NB4 (cell line): ENCODE measurements at regions not wholly inside any gene's neighbourhood (a gene's known extent, or its start where the extent isn't known, plus 50 kb on each side); places are given as distances from the start of the nearest gene placed in this dataset.

Experiments
- POLR2A ChIP-seq: IDR thresholded peaks from 2 replicates; pipeline ENCODE4 v1.6.1; 2011; ENCODE audit warnings: mild to moderate bottlenecking; ENCODE audit not compliant: insufficient read length; ENCODE audit errors: extremely low read depth
- TF ChIP-seq, protein P1 (sequence below): IDR thresholded peaks from one replicate; pipeline ENCODE4 v1.5.1; 2012; ENCODE audit warnings: low read depth, low read length
- TF ChIP-seq, protein P2 (sequence below): IDR thresholded peaks from 2 replicates; pipeline ENCODE4 v1.6.1; 2011; ENCODE audit warnings: low read depth, low read length

DNA sequence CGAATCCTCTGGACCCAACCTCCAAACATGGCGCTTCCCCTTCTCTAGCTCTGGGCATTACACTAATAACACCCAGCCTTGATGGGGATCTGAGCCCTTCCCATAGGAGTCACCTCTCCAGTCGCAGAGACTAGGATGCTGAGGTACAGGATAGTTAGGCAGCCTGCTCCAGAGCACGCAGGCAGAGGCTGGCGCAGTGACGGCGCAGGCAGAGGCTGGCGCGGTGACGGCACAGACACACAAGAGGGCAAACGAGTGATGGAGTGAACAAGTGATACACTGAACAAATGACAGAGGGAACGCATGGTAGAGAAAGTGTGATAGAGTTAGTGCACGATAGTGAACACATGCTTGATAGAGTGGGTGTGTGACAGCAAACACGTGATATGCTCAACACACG is 518.5 kb downstream of the EIPR1 start:
- TF ChIP-seq, protein P1, sequence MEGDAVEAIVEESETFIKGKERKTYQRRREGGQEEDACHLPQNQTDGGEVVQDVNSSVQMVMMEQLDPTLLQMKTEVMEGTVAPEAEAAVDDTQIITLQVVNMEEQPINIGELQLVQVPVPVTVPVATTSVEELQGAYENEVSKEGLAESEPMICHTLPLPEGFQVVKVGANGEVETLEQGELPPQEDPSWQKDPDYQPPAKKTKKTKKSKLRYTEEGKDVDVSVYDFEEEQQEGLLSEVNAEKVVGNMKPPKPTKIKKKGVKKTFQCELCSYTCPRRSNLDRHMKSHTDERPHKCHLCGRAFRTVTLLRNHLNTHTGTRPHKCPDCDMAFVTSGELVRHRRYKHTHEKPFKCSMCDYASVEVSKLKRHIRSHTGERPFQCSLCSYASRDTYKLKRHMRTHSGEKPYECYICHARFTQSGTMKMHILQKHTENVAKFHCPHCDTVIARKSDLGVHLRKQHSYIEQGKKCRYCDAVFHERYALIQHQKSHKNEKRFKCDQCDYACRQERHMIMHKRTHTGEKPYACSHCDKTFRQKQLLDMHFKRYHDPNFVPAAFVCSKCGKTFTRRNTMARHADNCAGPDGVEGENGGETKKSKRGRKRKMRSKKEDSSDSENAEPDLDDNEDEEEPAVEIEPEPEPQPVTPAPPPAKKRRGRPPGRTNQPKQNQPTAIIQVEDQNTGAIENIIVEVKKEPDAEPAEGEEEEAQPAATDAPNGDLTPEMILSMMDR, result no peak
- TF ChIP-seq POLR2A, result no peak
- TF ChIP-seq, protein P2, sequence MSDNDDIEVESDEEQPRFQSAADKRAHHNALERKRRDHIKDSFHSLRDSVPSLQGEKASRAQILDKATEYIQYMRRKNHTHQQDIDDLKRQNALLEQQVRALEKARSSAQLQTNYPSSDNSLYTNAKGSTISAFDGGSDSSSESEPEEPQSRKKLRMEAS, result no peak
